Activated CD8-positive, alpha-beta memory T cell treated with anti-CD3 and anti-CD28 coated beads, Interleukin-2, amount 50 U/mL, for 24 hours (primary cell): ENCODE measurements at regions not wholly inside any gene's neighbourhood (a gene's known extent, or its start where the extent isn't known, plus 50 kb on each side); places are given as distances from the start of the nearest gene placed in this dataset.

Experiments used
- DNase-seq: peaks from one replicate; pipeline ENCODE4 v3.0.0-alpha.2; 2020; ENCODE audit errors: extremely low read depth

- no peak for DNase-seq
These were observed 503.4 kb downstream of the PLXNA4 start for GRCh38 chr7:132072873-132073272.

- no peak for DNase-seq
These were observed 504.1 kb downstream of the PLXNA4 start for GRCh38 chr7:132072165-132072564.

- no peak for DNase-seq
These were observed 507.0 kb downstream of the PLXNA4 start for GRCh38 chr7:132069306-132069705.

GRCh38 chr7:132066761-132067171 is 509.5 kb downstream of the PLXNA4 start:
- DNase-seq = no peak

- no peak for DNase-seq
These were observed 509.7 kb upstream of the PODXL start for GRCh38 chr7:132065989-132066603.

- DNase-seq = no peak
These were observed 509.0 kb upstream of the PODXL start for GRCh38 chr7:132065193-132065988.

- DNase-seq = no peak
These were observed 507.4 kb upstream of the PODXL start for GRCh38 chr7:132063800-132064199.

- no peak for DNase-seq
These were observed 505.5 kb upstream of the PODXL start for GRCh38 chr7:132061937-132062336.

- DNase-seq = no peak
These were observed 502.7 kb upstream of the PODXL start for GRCh38 chr7:132059141-132059540.

GRCh38 chr7:132055336-132056120 is 499.1 kb upstream of the PODXL start:
- no peak for DNase-seq

- DNase-seq = no peak
These were observed 497.4 kb upstream of the PODXL start for GRCh38 chr7:132053871-132054270.

- no peak for DNase-seq
These were observed 494.9 kb upstream of the PODXL start for GRCh38 chr7:132051311-132051710.

GRCh38 chr7:132049462-132050304 is 493.3 kb upstream of the PODXL start:
- DNase-seq = peak; percentile 4

- no peak for DNase-seq
These were observed 489.1 kb upstream of the PODXL start for GRCh38 chr7:132045481-132045980.

- no peak for DNase-seq
These were observed 488.6 kb upstream of the PODXL start for GRCh38 chr7:132045002-132045401.

- DNase-seq = no peak
These were observed 487.8 kb upstream of the PODXL start for GRCh38 chr7:132044247-132044646.

GRCh38 chr7:132041108-132041507 is 484.7 kb upstream of the PODXL start:
- DNase-seq = no peak

GRCh38 chr7:132035517-132036362 is 479.3 kb upstream of the PODXL start:
- no peak for DNase-seq

- no peak for DNase-seq
These were observed 478.5 kb upstream of the PODXL start for GRCh38 chr7:132034748-132035416.

GRCh38 chr7:132030883-132031282 is 474.5 kb upstream of the PODXL start:
- no peak for DNase-seq
